ENCODE measurements at regions not wholly inside any gene's neighbourhood (a gene's known extent, or its start where the extent isn't known, plus 50 kb on each side); places are given as distances from the start of the nearest gene placed in this dataset.

DNA sequence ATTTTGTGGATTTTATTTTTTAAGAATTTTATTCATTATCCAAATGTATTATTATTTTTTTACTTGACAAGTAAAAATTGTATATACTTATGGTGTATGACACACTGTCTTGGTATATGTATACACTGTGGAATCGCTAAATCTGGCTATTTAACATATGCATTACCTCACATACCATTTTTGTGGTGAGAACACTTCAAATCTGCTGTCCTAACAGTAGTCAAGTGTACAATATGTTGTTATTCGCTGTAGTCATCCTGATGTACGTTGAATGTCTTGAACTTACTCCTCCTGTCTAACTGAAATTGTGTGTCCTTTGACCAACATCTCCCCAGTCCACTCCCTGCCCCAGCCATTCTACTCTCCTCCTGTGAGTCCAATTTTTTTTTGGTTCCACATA lies 153.2 kb upstream of the PTPRM start:
- WGBS (ENCODE audit: insufficient coverage): 80% methylated on average over 1 of the region's 3 CpGs
- Histone ChIP-seq H2AFZ (ENCODE audit: insufficient read depth, low read depth, low read length, poor library complexity, severe bottlenecking) (no peak overlapping the region), H3K79me2 (ENCODE audit: control insufficient read depth, insufficient read depth, low read length) (no peaks in the 10 kb centered on the region)

DNA sequence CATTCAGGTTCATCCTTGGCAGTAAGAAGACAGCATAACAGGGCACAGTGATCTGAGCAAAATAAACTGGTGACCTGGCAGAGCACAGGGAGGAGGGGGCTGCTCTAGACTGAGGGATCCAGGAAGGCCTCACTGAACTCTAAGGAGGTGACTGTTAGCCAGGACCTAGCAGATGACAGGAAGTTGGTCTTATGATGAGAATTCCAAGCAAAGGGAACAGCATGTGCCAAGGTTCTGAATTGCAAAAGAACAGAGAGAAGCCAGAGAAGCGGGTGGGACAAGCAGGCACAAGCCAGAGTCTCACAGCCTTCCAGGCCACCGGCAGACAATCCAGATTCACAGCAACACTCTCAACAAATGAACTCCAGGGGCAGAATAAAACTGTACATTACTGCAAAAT lies 152.7 kb upstream of the PTPRM start:
- Histone ChIP-seq H3K4me1 (ENCODE audit: control insufficient read depth in 2 of 2, insufficient read depth in 2 of 2, low read length in 2 of 2) (no peaks in the 10 kb centered on the region), H3K4me3 (ENCODE audit: control extremely low read depth in 1 of 5, extremely low read depth in 1 of 5, insufficient read depth in 1 of 5, low read depth in 2 of 5, low read length in 4 of 5) (no peak overlapping the region), H2AFZ (ENCODE audit: insufficient read depth, low read depth, low read length, poor library complexity, severe bottlenecking) (no peak overlapping the region), H4K20me1 (ENCODE audit: control insufficient read depth, insufficient read depth, low read length, poor library complexity, severe bottlenecking) (no peaks in the 10 kb centered on the region), H3K36me3 (replicated peaks in 1 of 2; ENCODE audit: control extremely low read depth in 1 of 2, control insufficient read depth in 1 of 2, extremely low read depth in 1 of 2, insufficient read depth in 2 of 2, low read length in 1 of 2) (no peaks in the 10 kb centered on the region), H3K79me2 (ENCODE audit: control insufficient read depth, insufficient read depth, low read length) (no peaks in the 10 kb centered on the region), H3K9me3 (ENCODE audit: control extremely low read depth in 1 of 3, control insufficient read depth in 2 of 3, insufficient read depth in 1 of 3, low read length in 2 of 3) (peaks cover 0 to 12% (median 0%) of the 10 kb centered on the region in 3 donors), H3K27me3 (replicated peaks in 1 of 4; ENCODE audit: control extremely low read depth in 1 of 4, control insufficient read depth in 3 of 4, insufficient read depth in 4 of 4, low read length in 3 of 4) (no peaks in the 10 kb centered on the region), H3K4me2 (replicated peaks; ENCODE audit: low read depth, low read length, poor library complexity, severe bottlenecking) (no peak overlapping the region), H3K27ac (ENCODE audit: low read length in 2 of 2) (no peak overlapping the region), H3K9ac (ENCODE audit: low read length) (no peak overlapping the region)
- H3K4me3 Mint-ChIP-seq: no peak overlapping the region
- DNase-seq (no peak), ATAC-seq (ENCODE audit: low read depth) (no peak)
- no peaks in the 10 kb centered on the region for H3K27me3 Mint-ChIP-seq
- H3K9me3 Mint-ChIP-seq (ENCODE audit: insufficient read depth): no peaks in the 10 kb centered on the region
- no peak for TF ChIP-seq EZH2 (IDR thresholded peaks at IDR 0.05; ENCODE audit: borderline replicate concordance, insufficient read depth, low read depth, low read length, poor library complexity, severe bottlenecking)
- TF ChIP-seq, protein P1, sequence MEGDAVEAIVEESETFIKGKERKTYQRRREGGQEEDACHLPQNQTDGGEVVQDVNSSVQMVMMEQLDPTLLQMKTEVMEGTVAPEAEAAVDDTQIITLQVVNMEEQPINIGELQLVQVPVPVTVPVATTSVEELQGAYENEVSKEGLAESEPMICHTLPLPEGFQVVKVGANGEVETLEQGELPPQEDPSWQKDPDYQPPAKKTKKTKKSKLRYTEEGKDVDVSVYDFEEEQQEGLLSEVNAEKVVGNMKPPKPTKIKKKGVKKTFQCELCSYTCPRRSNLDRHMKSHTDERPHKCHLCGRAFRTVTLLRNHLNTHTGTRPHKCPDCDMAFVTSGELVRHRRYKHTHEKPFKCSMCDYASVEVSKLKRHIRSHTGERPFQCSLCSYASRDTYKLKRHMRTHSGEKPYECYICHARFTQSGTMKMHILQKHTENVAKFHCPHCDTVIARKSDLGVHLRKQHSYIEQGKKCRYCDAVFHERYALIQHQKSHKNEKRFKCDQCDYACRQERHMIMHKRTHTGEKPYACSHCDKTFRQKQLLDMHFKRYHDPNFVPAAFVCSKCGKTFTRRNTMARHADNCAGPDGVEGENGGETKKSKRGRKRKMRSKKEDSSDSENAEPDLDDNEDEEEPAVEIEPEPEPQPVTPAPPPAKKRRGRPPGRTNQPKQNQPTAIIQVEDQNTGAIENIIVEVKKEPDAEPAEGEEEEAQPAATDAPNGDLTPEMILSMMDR (IDR thresholded peaks at IDR 0.05): no peak
- no peaks in the 10 kb centered on the region for H3K4me1 Mint-ChIP-seq
- ChIA-PET CTCF (no interaction called here), POLR2A (no interaction called here)
- no peak overlapping the region for H3K27ac Mint-ChIP-seq
- intact Hi-C loops (cut with micrococcal nuclease): no loop called here
- WGBS (ENCODE audit: insufficient coverage): 89% methylated on average over 1 of the region's 2 CpGs

More for the DNA sequence above, 153.2 kb upstream of the PTPRM start:
- Histone ChIP-seq H3K36me3 (replicated peaks in 1 of 2; ENCODE audit: control extremely low read depth in 1 of 2, control insufficient read depth in 1 of 2, extremely low read depth in 1 of 2, insufficient read depth in 2 of 2, low read length in 1 of 2) (no peaks in the 10 kb centered on the region), H3K9me3 (ENCODE audit: control extremely low read depth in 1 of 3, control insufficient read depth in 2 of 3, insufficient read depth in 1 of 3, low read length in 2 of 3) (peaks cover 0 to 9% (median 0%) of the 10 kb centered on the region in 3 donors), H3K4me1 (ENCODE audit: control insufficient read depth in 2 of 2, insufficient read depth in 2 of 2, low read length in 2 of 2) (no peaks in the 10 kb centered on the region), H3K27me3 (replicated peaks in 1 of 4; ENCODE audit: control extremely low read depth in 1 of 4, control insufficient read depth in 3 of 4, insufficient read depth in 4 of 4, low read length in 3 of 4) (no peaks in the 10 kb centered on the region), H3K27ac (ENCODE audit: low read length in 2 of 2) (no peak overlapping the region), H3K4me2 (replicated peaks; ENCODE audit: low read depth, low read length, poor library complexity, severe bottlenecking) (no peak overlapping the region), H4K20me1 (ENCODE audit: control insufficient read depth, insufficient read depth, low read length, poor library complexity, severe bottlenecking) (no peaks in the 10 kb centered on the region), H3K9ac (ENCODE audit: low read length) (no peak overlapping the region), H3K4me3 (ENCODE audit: control extremely low read depth in 1 of 5, extremely low read depth in 1 of 5, insufficient read depth in 1 of 5, low read depth in 2 of 5, low read length in 4 of 5) (no peak overlapping the region)
- ATAC-seq (ENCODE audit: low read depth) (no peak), DNase-seq (no peak)
- TF ChIP-seq EZH2 (IDR thresholded peaks at IDR 0.05; ENCODE audit: borderline replicate concordance, insufficient read depth, low read depth, low read length, poor library complexity, severe bottlenecking): no peak
- TF ChIP-seq, protein P1 (IDR thresholded peaks at IDR 0.05): no peak
- H3K9me3 Mint-ChIP-seq (ENCODE audit: insufficient read depth): no peaks in the 10 kb centered on the region
- H3K27me3 Mint-ChIP-seq: no peaks in the 10 kb centered on the region
- POLR2A ChIA-PET: no interaction called here
- H3K4me3 Mint-ChIP-seq: no peak overlapping the region
- CTCF ChIA-PET: no interaction called here
- no peaks in the 10 kb centered on the region for H3K4me1 Mint-ChIP-seq
- intact Hi-C loops (cut with micrococcal nuclease): no loop called here
- H3K27ac Mint-ChIP-seq: no peak overlapping the region
